GM06990 (cell line): ENCODE measurements at regions not wholly inside any gene's neighbourhood (a gene's known extent, or its start where the extent isn't known, plus 50 kb on each side); places are given as distances from the start of the nearest gene placed in this dataset.

Experiments
- DNase-seq: peaks from one replicate; pipeline ENCODE4 v3.0.0-alpha.2; 2011; ENCODE audit not compliant: insufficient read length; ENCODE audit errors: extremely low read depth
- H3K27me3 ChIP-seq: replicated peaks from 2 replicates; pipeline ENCODE4 v1.6.0; 2011; ENCODE audit warnings: low read length; ENCODE audit not compliant: control insufficient read depth, insufficient read depth
- H3K36me3 ChIP-seq: 2 replicates; pipeline ENCODE4 v1.5.1; 2011; ENCODE audit warnings: low read length; ENCODE audit not compliant: control insufficient read depth, insufficient read depth
- H3K4me3 ChIP-seq: replicated peaks from 2 replicates; pipeline ENCODE4 v1.5.1; 2011; ENCODE audit warnings: low read depth, mild to moderate bottlenecking, control low read depth, low read length
- TF ChIP-seq, protein P1 (sequence below): IDR thresholded peaks from 2 replicates; pipeline ENCODE4 v1.5.1; 2011; ENCODE audit warnings: low read length, control low read depth, mild to moderate bottlenecking, inconsistent platforms; ENCODE audit not compliant: insufficient read depth, poor library complexity, severe bottlenecking

DNA sequence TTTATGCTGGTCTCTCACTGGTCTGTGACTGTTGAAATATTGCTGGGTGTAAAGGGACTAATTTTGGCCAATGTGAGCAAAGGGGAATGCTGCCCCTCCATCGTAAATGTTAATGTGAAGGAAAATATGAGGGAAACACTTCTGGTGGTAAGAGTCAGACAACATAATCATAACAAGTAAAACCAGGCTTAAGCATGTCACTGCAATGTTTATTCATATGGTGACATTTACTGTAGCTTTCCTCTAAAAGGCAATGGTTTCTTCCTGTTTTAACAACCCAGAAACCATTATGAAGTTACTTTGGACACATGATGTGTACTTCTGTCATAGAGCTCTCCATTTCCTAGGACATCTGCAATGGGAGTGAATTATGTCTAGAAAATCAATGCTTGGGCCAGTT lies 358.0 kb downstream of the LMO4 start:
- Histone ChIP-seq H3K4me3 (no peak overlapping the region), H3K36me3 (no peaks in the 10 kb centered on the region), H3K27me3 (no peaks in the 10 kb centered on the region)
- TF ChIP-seq, protein P1, sequence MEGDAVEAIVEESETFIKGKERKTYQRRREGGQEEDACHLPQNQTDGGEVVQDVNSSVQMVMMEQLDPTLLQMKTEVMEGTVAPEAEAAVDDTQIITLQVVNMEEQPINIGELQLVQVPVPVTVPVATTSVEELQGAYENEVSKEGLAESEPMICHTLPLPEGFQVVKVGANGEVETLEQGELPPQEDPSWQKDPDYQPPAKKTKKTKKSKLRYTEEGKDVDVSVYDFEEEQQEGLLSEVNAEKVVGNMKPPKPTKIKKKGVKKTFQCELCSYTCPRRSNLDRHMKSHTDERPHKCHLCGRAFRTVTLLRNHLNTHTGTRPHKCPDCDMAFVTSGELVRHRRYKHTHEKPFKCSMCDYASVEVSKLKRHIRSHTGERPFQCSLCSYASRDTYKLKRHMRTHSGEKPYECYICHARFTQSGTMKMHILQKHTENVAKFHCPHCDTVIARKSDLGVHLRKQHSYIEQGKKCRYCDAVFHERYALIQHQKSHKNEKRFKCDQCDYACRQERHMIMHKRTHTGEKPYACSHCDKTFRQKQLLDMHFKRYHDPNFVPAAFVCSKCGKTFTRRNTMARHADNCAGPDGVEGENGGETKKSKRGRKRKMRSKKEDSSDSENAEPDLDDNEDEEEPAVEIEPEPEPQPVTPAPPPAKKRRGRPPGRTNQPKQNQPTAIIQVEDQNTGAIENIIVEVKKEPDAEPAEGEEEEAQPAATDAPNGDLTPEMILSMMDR: no peak
- DNase-seq: no peak

DNA sequence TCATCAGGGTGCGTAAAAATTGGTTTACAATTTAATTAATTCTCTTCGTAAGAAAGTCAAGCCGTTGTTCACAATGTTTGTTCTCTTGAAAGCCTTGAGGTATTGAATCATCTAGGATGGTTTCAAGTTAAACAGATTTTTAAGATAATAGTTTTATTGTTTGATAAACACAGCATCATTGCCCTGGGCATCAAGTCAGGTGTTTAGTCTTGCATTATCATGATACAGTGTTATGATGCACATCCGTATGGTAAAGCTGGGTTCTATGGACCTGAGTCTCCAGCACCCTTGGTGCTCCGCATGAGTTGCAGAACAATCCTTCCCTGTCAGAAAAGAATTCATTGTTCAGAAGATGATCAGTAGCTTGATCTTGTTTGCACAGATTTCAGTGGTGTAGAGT lies 359.5 kb downstream of the LMO4 start:
- DNase-seq: no peak
- Histone ChIP-seq H3K36me3 (no peaks in the 10 kb centered on the region), H3K27me3 (no peaks in the 10 kb centered on the region), H3K4me3 (no peak overlapping the region)
- TF ChIP-seq, protein P1: no peak

DNA sequence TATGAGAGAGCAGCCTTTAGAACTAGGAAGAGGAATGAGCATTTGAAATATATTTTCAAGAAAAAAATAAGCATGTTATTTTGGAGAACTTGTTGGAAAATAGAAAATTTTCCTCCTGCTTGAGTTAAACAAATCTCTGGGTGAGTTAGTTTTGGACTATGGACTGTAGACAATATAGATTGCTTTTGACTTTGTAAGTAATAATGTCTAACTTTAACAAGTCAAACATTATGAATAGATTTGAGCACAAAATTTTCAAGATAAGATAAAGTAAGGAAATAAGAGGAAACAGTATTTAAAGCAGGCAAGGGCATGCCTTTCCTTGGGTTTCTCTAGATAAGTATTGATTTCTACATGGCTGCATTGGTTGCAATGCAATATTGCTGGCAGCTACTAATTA lies 360.8 kb downstream of the LMO4 start:
- no peak overlapping the region for H3K4me3 ChIP-seq

DNA sequence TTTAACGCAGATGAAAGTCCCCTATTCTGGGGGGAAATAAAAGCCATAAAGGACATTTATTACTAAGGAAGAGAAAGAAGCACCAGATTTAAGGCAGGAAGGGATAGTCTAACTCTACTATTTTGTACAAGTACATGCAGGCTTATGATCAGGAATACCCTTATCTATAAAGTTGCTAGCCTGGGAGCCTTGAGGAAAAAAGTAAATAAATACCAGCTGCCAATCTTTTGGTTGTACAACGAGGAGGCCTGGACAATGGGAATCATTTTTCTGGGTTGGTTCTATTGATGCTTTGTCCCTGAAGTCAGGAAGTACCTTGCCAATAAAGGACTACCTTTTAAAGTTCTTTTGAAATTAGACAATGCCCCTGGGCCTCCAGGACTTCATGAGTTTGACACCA lies 367.8 kb downstream of the LMO4 start:
- no peak for DNase-seq
- TF ChIP-seq, protein P1: no peak
- Histone ChIP-seq H3K27me3 (no peaks in the 10 kb centered on the region), H3K36me3 (no peaks in the 10 kb centered on the region), H3K4me3 (no peak overlapping the region)

More for the DNA sequence above, 360.8 kb downstream of the LMO4 start:
- TF ChIP-seq, protein P1: no peak
- H3K27me3 ChIP-seq: no peaks in the 10 kb centered on the region
- no peaks in the 10 kb centered on the region for H3K36me3 ChIP-seq
- DNase-seq: no peak

DNA sequence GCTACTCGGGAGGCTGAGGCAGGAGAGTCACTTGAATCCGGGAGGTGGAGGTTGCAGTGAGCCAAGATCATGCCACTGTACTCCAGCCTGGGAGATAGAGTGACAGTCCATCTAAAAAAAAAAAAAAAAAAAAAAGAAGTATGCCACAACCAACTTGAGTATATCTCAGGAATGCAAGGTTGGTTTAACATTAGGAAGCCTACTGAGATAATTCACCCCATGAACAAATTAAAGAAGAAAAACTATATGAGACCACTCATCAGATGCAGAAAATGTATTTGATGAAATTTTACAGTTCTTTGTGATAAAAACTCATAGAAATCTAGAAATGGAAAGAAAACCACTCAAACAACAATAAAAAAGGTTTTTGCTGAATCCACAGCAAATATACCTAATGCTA lies 373.8 kb downstream of the LMO4 start:
- DNase-seq: no peak
- Histone ChIP-seq H3K4me3 (no peak overlapping the region), H3K36me3 (no peaks in the 10 kb centered on the region), H3K27me3 (no peaks in the 10 kb centered on the region)
- TF ChIP-seq, protein P1: no peak

DNA sequence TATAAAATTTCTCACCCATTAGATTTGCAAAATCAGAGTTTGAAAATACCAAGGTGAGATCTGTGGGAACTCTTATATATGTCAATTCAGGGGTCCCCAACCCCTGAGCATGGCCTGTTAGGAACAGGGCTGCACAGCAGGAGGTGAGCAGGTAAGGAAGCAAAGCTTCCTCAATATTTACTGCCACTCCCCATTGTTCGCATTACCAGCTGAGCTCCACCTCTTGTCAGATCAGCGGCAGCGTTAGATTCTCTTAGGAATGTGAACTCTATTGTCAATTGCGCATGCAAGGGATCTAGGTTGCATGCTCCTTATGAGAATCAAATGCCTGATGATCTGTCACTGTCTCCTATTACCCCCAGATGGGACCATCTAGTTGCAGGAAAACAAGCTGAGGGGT lies 376.6 kb downstream of the LMO4 start:
- Histone ChIP-seq H3K4me3 (no peak overlapping the region), H3K36me3 (no peaks in the 10 kb centered on the region), H3K27me3 (no peaks in the 10 kb centered on the region)
- DNase-seq: no peak
- TF ChIP-seq, protein P1: no peak
